ES-I3 (cell line): ENCODE measurements at regions not wholly inside any gene's neighbourhood (a gene's known extent, or its start where the extent isn't known, plus 50 kb on each side); places are given as distances from the start of the nearest gene placed in this dataset.

Experiments
- H3K36me3 ChIP-seq: 2 replicates; pipeline ENCODE4 v1.6.1; 2013; ENCODE audit warnings: mild to moderate bottlenecking, low read length, control low read depth, moderate library complexity; ENCODE audit not compliant: insufficient read depth
- H3K4me1 ChIP-seq: 2 replicates; pipeline ENCODE4 v1.6.1; 2013; ENCODE audit warnings: mild to moderate bottlenecking, control low read depth, low read length; ENCODE audit not compliant: insufficient read depth
- H3K9ac ChIP-seq: 2 replicates; pipeline ENCODE4 v1.6.1; 2013; ENCODE audit warnings: low read depth, mild to moderate bottlenecking, low read length, moderate library complexity
- H3K9me3 ChIP-seq: 2 replicates; pipeline ENCODE4 v1.6.1; 2013; ENCODE audit warnings: mild to moderate bottlenecking, low read length, moderate library complexity; ENCODE audit not compliant: control insufficient read depth, insufficient read depth

- H3K9me3 ChIP-seq = no peaks in the 10 kb centered on the region
- no peak overlapping the region for H3K9ac ChIP-seq
- no peaks in the 10 kb centered on the region for H3K4me1 ChIP-seq
- H3K36me3 ChIP-seq = no peaks in the 10 kb centered on the region
These were observed 818.6 kb upstream of the RAB6C start for GRCh38 chr2:129160879-129161278.

GRCh38 chr2:129164220-129164949 lies 815.1 kb upstream of the RAB6C start:
- H3K4me1 ChIP-seq = no peaks in the 10 kb centered on the region
- no peak overlapping the region for H3K9ac ChIP-seq
- H3K36me3 ChIP-seq = no peaks in the 10 kb centered on the region
- no peaks in the 10 kb centered on the region for H3K9me3 ChIP-seq

GRCh38 chr2:129165006-129165405 lies 814.5 kb upstream of the RAB6C start:
- Histone ChIP-seq H3K36me3 (no peaks in the 10 kb centered on the region), H3K9ac (no peak overlapping the region), H3K4me1 (no peaks in the 10 kb centered on the region), H3K9me3 (no peaks in the 10 kb centered on the region)

GRCh38 chr2:129167456-129167855 lies 812.0 kb upstream of the RAB6C start:
- Histone ChIP-seq H3K9me3 (no peaks in the 10 kb centered on the region), H3K36me3 (no peaks in the 10 kb centered on the region), H3K4me1 (no peaks in the 10 kb centered on the region), H3K9ac (no peak overlapping the region)

GRCh38 chr2:129170570-129170969 lies 808.9 kb upstream of the RAB6C start:
- no peaks in the 10 kb centered on the region for H3K36me3 ChIP-seq
- no peaks in the 10 kb centered on the region for H3K4me1 ChIP-seq
- H3K9me3 ChIP-seq = no peaks in the 10 kb centered on the region
- no peak overlapping the region for H3K9ac ChIP-seq

GRCh38 chr2:129174143-129174542 lies 805.3 kb upstream of the RAB6C start:
- H3K36me3 ChIP-seq = no peaks in the 10 kb centered on the region
- no peaks in the 10 kb centered on the region for H3K4me1 ChIP-seq
- H3K9me3 ChIP-seq = no peaks in the 10 kb centered on the region
- H3K9ac ChIP-seq = no peak overlapping the region

- Histone ChIP-seq H3K9me3 (no peaks in the 10 kb centered on the region), H3K36me3 (no peaks in the 10 kb centered on the region), H3K9ac (no peak overlapping the region), H3K4me1 (no peaks in the 10 kb centered on the region)
These were observed 804.4 kb upstream of the RAB6C start for GRCh38 chr2:129175051-129175450.

- Histone ChIP-seq H3K36me3 (no peaks in the 10 kb centered on the region), H3K9ac (no peak overlapping the region), H3K9me3 (no peaks in the 10 kb centered on the region)
These were observed 803.1 kb upstream of the RAB6C start for GRCh38 chr2:129176375-129176774.

GRCh38 chr2:129178356-129178755 lies 801.1 kb upstream of the RAB6C start:
- H3K9ac ChIP-seq = no peak overlapping the region
- H3K36me3 ChIP-seq = no peaks in the 10 kb centered on the region
- H3K4me1 ChIP-seq = no peaks in the 10 kb centered on the region
- no peaks in the 10 kb centered on the region for H3K9me3 ChIP-seq

More at GRCh38 chr2:129176375-129176774, 803.1 kb upstream of the RAB6C start:
- no peaks in the 10 kb centered on the region for H3K4me1 ChIP-seq

- no peaks in the 10 kb centered on the region for H3K4me1 ChIP-seq
- no peaks in the 10 kb centered on the region for H3K36me3 ChIP-seq
- no peak overlapping the region for H3K9ac ChIP-seq
- no peaks in the 10 kb centered on the region for H3K9me3 ChIP-seq
These were observed 800.3 kb upstream of the RAB6C start for GRCh38 chr2:129179199-129179598.

- no peaks in the 10 kb centered on the region for H3K9me3 ChIP-seq
- H3K9ac ChIP-seq = no peak overlapping the region
These were observed 799.2 kb upstream of the RAB6C start for GRCh38 chr2:129180124-129180716.

GRCh38 chr2:129181433-129181832 lies 798.0 kb upstream of the RAB6C start:
- Histone ChIP-seq H3K9ac (no peak overlapping the region), H3K36me3 (no peaks in the 10 kb centered on the region), H3K9me3 (no peaks in the 10 kb centered on the region)

More at GRCh38 chr2:129180124-129180716, 799.2 kb upstream of the RAB6C start:
- Histone ChIP-seq H3K36me3 (no peaks in the 10 kb centered on the region), H3K4me1 (no peaks in the 10 kb centered on the region)

GRCh38 chr2:129181963-129182362 lies 797.5 kb upstream of the RAB6C start:
- Histone ChIP-seq H3K36me3 (no peaks in the 10 kb centered on the region), H3K9me3 (no peaks in the 10 kb centered on the region), H3K9ac (no peak overlapping the region), H3K4me1 (no peaks in the 10 kb centered on the region)

More at GRCh38 chr2:129181433-129181832, 798.0 kb upstream of the RAB6C start:
- H3K4me1 ChIP-seq = no peaks in the 10 kb centered on the region

- Histone ChIP-seq H3K9me3 (no peaks in the 10 kb centered on the region), H3K36me3 (no peaks in the 10 kb centered on the region), H3K4me1 (peaks cover 22% of the 10 kb centered on the region), H3K9ac (no peak overlapping the region)
These were observed 792.1 kb upstream of the RAB6C start for GRCh38 chr2:129187343-129187742.

GRCh38 chr2:129188451-129188850 lies 791.0 kb upstream of the RAB6C start:
- Histone ChIP-seq H3K36me3 (no peaks in the 10 kb centered on the region), H3K9ac (no peak overlapping the region), H3K9me3 (no peaks in the 10 kb centered on the region), H3K4me1 (peaks cover 22% of the 10 kb centered on the region)
